Body of pancreas (tissue), 4 donors: ENCODE measurements at regions not wholly inside any gene's neighbourhood (a gene's known extent, or its start where the extent isn't known, plus 50 kb on each side); places are given as distances from the start of the nearest gene placed in this dataset.

Experiments used
- ATAC-seq: fragments of 150-250 bp; one replicate; pipeline ENCODE4 v1.9.1; 2016
- DNase-seq, 4 donors: peaks; one replicate each; pipeline ENCODE4 v3.0.0-alpha.2; 2019
- H3K27ac ChIP-seq, 4 donors: fragments of 200-600 bp; sonication (generic); 1 replicate in 3 of 4; 2 replicates in 1 of 4; pipeline versions ENCODE4 v1.5.1 to v1.6.1; 2016 to 2019; ENCODE audit warnings: mild to moderate bottlenecking in 1 of 4, mixed read lengths in 1 of 4, moderate library complexity in 1 of 4
- H3K27me3 ChIP-seq, 2 donors: fragments of 200-600 bp; sonication (generic); one replicate each; pipeline ENCODE4 v1.6.0; 2016; ENCODE audit warnings: mild to moderate bottlenecking in 1 of 2
- H3K36me3 ChIP-seq, 2 donors: fragments of 200-600 bp; sonication (generic); replicated peaks in 1 of 2; 2 replicates each; pipeline ENCODE4 v1.5.1; 2016; ENCODE audit warnings: low read depth in 2 of 2; ENCODE audit not compliant: insufficient read depth in 1 of 2
- H3K4me1 ChIP-seq: fragments of 200-600 bp; sonication (generic); one replicate; pipeline ENCODE4 v1.6.0; 2016
- H3K4me3 ChIP-seq, 2 donors: fragments of 200-600 bp; sonication (generic); 1 replicate in 1 of 2; 2 replicates in 1 of 2; pipeline ENCODE4 v1.5.1; 2016 to 2019
- H3K9me3 ChIP-seq, 3 donors: fragments of 200-600 bp; sonication (generic); 1 replicate in 2 of 3; 2 replicates in 1 of 3; pipeline ENCODE4 v1.5.1; 2016
- POLR2A ChIP-seq, 3 donors: fragments of 450-650 bp; IDR thresholded peaks; one replicate each; pipeline ENCODE4 v1.6.1; 2016; ENCODE audit warnings: antibody characterized with exemption in 3 of 3, mild to moderate bottlenecking in 2 of 3
- WGBS, 2 donors: methylation state at CpG; one replicate each; pipeline ENCODE4 v1.1.5; 2017; 5-methylcytosine and 5-hydroxymethylcytosine counted together
- intact Hi-C: fragments of 100-400 bp; cut with DNase I; formaldehyde crosslinking; loops from one replicate; pipeline ENCODE4 v1.15.1; 2023
- TF ChIP-seq, protein P1 (sequence below), 7 experiments: fragments of 450-650 bp in 4 of 7; fragments of 200-600 bp in 3 of 7; sonication (generic) in 3 of 7; IDR thresholded peaks; one replicate each; pipeline ENCODE4 v1.5.1; 2016 to 2019; ENCODE audit warnings: antibody characterized with exemption in 7 of 7

DNA sequence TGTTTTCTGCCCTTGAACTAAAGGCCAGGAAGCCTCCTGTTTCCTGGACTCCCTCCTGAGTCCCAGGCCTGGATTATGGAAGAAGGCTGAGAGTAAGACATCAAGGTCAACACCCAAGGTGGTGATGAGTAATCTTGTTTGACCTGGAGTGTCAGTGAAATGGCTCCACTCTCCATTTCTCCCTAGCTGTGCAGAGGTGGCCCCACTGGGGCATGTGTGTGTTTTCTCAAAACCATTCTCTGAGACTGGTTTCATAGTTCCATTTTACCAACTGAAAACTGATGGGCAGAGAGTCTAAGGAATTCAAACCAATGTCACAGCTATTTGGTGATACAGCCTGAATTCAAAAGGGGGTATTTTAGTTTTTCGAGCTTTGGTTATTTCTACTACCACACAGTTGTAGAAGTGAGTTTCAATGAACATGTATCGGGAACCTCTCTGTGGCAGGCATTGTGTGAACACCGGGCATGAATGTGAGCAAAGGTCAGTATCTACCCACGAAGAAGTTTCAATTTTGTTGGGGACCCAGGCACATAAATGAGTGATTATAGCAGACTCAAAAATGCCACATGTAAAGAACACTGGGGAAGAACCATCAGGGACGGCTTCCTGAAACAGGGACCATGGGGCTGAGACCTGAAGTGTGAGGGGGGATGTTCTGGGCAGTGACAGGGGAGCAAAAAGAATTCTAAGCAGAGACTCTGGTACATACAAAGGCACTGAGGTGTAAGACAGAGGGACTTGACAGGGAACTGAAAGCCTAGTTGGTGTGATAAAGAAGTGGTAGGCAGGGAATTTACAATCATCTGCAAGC lies 269.6 kb upstream of the KLF4 start:
- 80 to 86% methylated on average over 5 of the region's 5 CpGs for WGBS, 2 donors
- Histone ChIP-seq H3K36me3 (no peaks in the 10 kb centered on the region), H3K27ac (no peak overlapping the region), H3K4me1 (no peaks in the 10 kb centered on the region), H3K27me3 (no peaks in the 10 kb centered on the region), H3K9me3 (no peaks in the 10 kb centered on the region), H3K4me3 (no peak overlapping the region)
- intact Hi-C loops = no loop called here
- no peak for ATAC-seq
- TF ChIP-seq, protein P1, sequence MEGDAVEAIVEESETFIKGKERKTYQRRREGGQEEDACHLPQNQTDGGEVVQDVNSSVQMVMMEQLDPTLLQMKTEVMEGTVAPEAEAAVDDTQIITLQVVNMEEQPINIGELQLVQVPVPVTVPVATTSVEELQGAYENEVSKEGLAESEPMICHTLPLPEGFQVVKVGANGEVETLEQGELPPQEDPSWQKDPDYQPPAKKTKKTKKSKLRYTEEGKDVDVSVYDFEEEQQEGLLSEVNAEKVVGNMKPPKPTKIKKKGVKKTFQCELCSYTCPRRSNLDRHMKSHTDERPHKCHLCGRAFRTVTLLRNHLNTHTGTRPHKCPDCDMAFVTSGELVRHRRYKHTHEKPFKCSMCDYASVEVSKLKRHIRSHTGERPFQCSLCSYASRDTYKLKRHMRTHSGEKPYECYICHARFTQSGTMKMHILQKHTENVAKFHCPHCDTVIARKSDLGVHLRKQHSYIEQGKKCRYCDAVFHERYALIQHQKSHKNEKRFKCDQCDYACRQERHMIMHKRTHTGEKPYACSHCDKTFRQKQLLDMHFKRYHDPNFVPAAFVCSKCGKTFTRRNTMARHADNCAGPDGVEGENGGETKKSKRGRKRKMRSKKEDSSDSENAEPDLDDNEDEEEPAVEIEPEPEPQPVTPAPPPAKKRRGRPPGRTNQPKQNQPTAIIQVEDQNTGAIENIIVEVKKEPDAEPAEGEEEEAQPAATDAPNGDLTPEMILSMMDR (IDR thresholded peaks at IDR 0.05) = no peak
- TF ChIP-seq POLR2A (IDR thresholded peaks at IDR 0.05) = no peak
- DNase-seq = no peak

DNA sequence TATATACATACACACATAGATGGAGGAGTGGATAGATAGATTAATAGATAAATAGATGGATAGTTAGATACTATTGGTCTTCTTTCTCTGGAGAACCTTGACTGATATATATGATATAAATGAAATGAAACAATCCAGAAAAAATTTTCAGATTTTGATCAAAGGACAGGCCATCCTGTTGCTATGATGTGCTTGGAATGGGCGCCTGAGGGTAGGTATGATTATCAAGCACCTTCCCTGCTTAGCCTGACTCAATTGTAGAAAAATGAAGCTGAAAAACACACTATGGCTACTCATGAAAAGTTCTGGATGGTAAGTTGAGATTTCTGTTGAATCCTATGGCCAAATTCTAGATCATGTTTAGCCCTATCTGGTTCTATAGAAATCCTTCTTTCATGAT lies 266.5 kb upstream of the KLF4 start:
- intact Hi-C loops = no loop called here
- DNase-seq (no peak), ATAC-seq (no peak)
- Histone ChIP-seq H3K9me3 (no peaks in the 10 kb centered on the region), H3K27ac (no peak overlapping the region), H3K4me1 (peaks cover 10% of the 10 kb centered on the region), H3K4me3 (no peak overlapping the region), H3K36me3 (no peaks in the 10 kb centered on the region), H3K27me3 (no peaks in the 10 kb centered on the region)
- TF ChIP-seq POLR2A (IDR thresholded peaks at IDR 0.05) = no peak
- WGBS, 2 donors = 75 to 81% methylated on average over 1 of the region's 1 CpG

DNA sequence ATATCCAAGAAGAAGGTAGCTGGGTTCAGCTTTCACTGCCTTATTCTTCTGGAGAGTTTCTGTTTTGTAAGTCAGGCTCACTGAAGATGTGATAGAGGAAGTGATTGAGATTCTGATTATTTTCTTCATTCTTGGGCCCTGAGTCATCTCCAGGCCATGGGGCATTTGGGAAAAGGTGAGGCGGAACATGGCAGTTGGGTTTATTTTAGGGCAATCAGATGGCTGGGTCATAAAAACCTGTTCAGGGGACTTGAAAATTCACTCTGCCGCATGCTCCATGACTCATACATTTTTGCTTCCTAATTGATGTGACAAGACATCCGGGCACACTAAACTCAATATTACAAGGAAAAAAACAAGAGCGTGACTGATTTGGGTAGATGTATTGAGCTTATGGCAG lies 265.7 kb upstream of the KLF4 start:
- H3K4me3 ChIP-seq = no peak overlapping the region
- WGBS, 2 donors = 44 to 48% methylated on average over 4 of the region's 4 CpGs
- H3K4me1 ChIP-seq = peaks cover 13% of the 10 kb centered on the region
- H3K27me3 ChIP-seq = no peaks in the 10 kb centered on the region
- no peak for TF ChIP-seq POLR2A (IDR thresholded peaks at IDR 0.05)
- TF ChIP-seq, protein P1 (IDR thresholded peaks at IDR 0.05) = no peak
- no peaks in the 10 kb centered on the region for H3K9me3 ChIP-seq
- peak overlapping the region; percentile 6 to 75 (median 44) for H3K27ac ChIP-seq
- ATAC-seq (peak; percentile 81), DNase-seq (peak in 3 of 4 donors; percentile 30 to 55 (median 43))
- H3K36me3 ChIP-seq = no peaks in the 10 kb centered on the region
- intact Hi-C loops = no loop called here

DNA sequence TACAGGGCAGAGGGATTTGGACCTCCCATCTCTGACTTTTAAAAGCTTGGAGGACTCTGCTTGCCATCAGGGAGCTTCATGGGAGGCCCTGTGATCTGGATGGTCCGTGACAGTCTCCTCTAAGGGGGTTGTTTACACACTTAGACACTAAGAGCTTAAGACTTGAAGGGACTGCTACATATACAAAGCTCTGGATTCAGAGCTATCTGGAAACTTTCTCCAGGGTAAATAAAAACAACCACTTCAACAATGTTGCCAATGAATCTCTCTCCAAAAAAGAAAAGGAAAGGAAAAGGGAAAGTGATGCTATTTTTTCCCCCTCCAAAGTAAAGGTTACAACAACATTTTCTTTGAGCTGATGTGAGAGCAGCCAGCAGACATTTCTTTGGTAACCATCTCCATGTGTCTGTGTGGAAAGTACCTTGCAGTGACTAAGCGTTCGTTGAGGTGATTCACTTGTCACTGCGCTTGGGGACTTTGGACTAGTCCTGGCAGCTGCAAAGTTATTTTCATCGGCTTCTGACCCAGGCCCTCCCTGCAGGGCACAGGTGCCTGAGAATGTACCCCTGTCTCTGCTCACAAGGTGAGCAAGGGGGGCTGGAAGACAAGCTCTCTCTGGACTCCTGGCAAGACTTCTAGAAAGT lies 262.1 kb upstream of the KLF4 start:
- WGBS, 2 donors = 30 to 41% methylated on average over 5 of the region's 5 CpGs
- peaks cover 22% of the 10 kb centered on the region for H3K4me1 ChIP-seq
- H3K36me3 ChIP-seq = no peaks in the 10 kb centered on the region
- H3K9me3 ChIP-seq = no peaks in the 10 kb centered on the region
- DNase-seq (peak in 3 of 4 donors; percentile 29 to 56 (median 36)), ATAC-seq (peak; percentile 51)
- peak overlapping the region in 3 of 4 donors; percentile 67 to 76 (median 70) for H3K27ac ChIP-seq
- H3K4me3 ChIP-seq = no peak overlapping the region
- H3K27me3 ChIP-seq = no peaks in the 10 kb centered on the region
- TF ChIP-seq POLR2A (IDR thresholded peaks at IDR 0.05) = no peak
- TF ChIP-seq, protein P1 (IDR thresholded peaks at IDR 0.05) = no peak
- intact Hi-C loops = no loop called here

DNA sequence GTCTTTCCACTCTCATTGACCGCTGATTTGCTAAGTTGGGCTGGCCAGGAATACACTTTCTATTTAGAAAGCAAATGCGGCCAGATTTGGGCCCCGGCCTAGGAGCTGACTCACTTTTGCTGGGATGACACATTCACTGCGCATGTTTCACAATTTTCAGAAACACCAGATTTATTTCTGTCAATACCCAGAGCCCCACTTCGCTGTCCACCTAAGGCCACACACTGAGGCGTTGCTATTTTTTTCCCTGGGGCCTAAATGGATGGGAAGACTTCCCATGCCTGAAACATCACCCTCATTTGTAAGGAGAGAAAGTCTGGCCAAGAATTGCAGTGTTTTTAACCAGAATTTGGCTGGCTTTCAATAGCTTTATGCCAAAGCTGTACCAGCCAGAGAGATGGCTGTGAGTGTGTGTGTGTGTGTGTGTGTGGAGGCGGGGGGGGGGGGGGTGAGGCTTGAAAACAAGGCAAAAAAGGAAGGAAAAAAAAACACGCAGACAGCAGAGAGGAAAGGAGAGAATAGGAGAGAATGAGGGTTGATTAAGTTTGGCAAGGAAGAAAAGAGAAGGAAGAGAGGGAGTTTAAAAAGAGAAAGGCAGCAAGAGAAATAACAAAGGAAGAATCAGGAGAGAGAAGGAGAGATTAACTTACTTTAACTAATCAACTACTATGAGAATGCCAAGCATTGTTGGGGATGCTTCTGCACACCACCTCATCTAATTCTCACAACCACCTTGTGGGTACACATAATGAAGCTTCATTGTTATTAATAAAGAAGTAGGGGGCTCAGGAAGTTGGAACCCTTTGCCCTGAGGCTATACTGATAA lies 261.4 kb upstream of the KLF4 start:
- 37 to 49% methylated on average over 8 of the region's 8 CpGs for WGBS, 2 donors
- H3K27me3 ChIP-seq = no peaks in the 10 kb centered on the region
- ATAC-seq (peak; percentile 69), DNase-seq (peak; percentile 53 to 83 (median 76))
- H3K27ac ChIP-seq = peak overlapping the region; percentile 65 to 76 (median 68)
- H3K4me3 ChIP-seq = no peak overlapping the region
- TF ChIP-seq POLR2A (IDR thresholded peaks at IDR 0.05) = no peak
- TF ChIP-seq, protein P1 (IDR thresholded peaks at IDR 0.05) = no peak
- peaks cover 22% of the 10 kb centered on the region for H3K4me1 ChIP-seq
- H3K9me3 ChIP-seq = no peaks in the 10 kb centered on the region
- intact Hi-C loops = no loop called here
- H3K36me3 ChIP-seq = no peaks in the 10 kb centered on the region
